Testis (tissue), 2 donors: ENCODE measurements at regions not wholly inside any gene's neighbourhood (a gene's known extent, or its start where the extent isn't known, plus 50 kb on each side); places are given as distances from the start of the nearest gene placed in this dataset.

ENCODE experiments used
- DNase-seq: peaks from one replicate; pipeline ENCODE4 v3.0.0-alpha.2; 2019
- H3K27ac ChIP-seq, 2 donors: fragments of 200-600 bp; sonication (generic); one replicate each; pipeline ENCODE4 v1.5.1; 2019
- H3K27me3 ChIP-seq: fragments of 200-600 bp; sonication (generic); one replicate; pipeline ENCODE4 v1.5.1; 2019
- H3K36me3 ChIP-seq: fragments of 200-600 bp; sonication (generic); one replicate; pipeline ENCODE4 v1.5.1; 2017; ENCODE audit warnings: low read depth; ENCODE audit errors: missing control alignments
- H3K4me1 ChIP-seq: fragments of 200-600 bp; sonication (generic); one replicate; pipeline ENCODE4 v1.5.1; 2019
- H3K4me3 ChIP-seq, 2 donors: fragments of 200-600 bp; sonication (generic); one replicate each; pipeline ENCODE4 v1.5.1; 2017 to 2019
- H3K9me3 ChIP-seq: fragments of 200-600 bp; sonication (generic); one replicate; pipeline ENCODE4 v1.5.1; 2017
- CTCF ChIP-seq, 3 experiments: fragments of 450-650 bp in 2 of 3; fragments of 200-600 bp in 1 of 3; sonication (generic) in 1 of 3; IDR thresholded peaks; one replicate each; pipeline ENCODE4 v1.5.1; 2016 to 2019; ENCODE audit warnings: antibody characterized with exemption in 3 of 3, mild to moderate bottlenecking in 2 of 3, moderate library complexity in 1 of 3
- POLR2A ChIP-seq: fragments of 450-650 bp; IDR thresholded peaks from one replicate; pipeline ENCODE4 v1.6.1; 2017; ENCODE audit warnings: antibody characterized with exemption, mild to moderate bottlenecking, moderate library complexity
- WGBS, 2 donors: methylation state at CpG; one replicate each; pipeline ENCODE4 v1.1.5; 2018; 5-methylcytosine and 5-hydroxymethylcytosine counted together
- intact Hi-C: fragments of 100-400 bp; cut with DNase I; formaldehyde crosslinking; loops from one replicate; pipeline ENCODE4 v1.15.1; 2023; ENCODE audit warnings: low total_unique reads

DNA sequence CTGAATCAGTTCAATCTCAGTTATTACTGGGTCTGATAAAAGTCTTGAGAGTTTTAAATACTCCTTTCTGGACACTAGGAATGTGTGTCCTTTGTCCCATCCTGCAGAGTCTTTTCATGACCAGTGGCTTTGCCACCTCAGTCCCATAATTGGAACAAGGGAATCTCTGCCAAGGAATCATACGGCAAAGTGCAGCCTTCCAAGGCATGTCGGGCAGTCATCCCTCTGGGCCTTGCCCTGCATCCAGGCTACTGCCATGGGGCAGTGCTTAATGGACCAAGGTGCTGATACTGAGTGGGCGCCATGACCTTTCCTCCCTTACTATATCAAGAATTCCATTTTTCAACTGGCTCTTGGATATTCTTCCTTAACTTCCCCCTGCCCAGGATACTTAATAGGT, 195.3 kb downstream of the ZC3H11B start:
- WGBS, 2 donors: 91 to 94% methylated on average over 3 of the region's 3 CpGs
- H3K4me1 ChIP-seq: no peaks in the 10 kb centered on the region
- DNase-seq: no peak
- no peaks in the 10 kb centered on the region for H3K9me3 ChIP-seq
- H3K4me3 ChIP-seq: no peak overlapping the region
- no peaks in the 10 kb centered on the region for H3K27me3 ChIP-seq
- TF ChIP-seq POLR2A (no peak), CTCF (IDR thresholded peaks at IDR 0.05) (no peak)
- no peak overlapping the region for H3K27ac ChIP-seq
- no peaks in the 10 kb centered on the region for H3K36me3 ChIP-seq
- intact Hi-C loops: no loop called here

DNA sequence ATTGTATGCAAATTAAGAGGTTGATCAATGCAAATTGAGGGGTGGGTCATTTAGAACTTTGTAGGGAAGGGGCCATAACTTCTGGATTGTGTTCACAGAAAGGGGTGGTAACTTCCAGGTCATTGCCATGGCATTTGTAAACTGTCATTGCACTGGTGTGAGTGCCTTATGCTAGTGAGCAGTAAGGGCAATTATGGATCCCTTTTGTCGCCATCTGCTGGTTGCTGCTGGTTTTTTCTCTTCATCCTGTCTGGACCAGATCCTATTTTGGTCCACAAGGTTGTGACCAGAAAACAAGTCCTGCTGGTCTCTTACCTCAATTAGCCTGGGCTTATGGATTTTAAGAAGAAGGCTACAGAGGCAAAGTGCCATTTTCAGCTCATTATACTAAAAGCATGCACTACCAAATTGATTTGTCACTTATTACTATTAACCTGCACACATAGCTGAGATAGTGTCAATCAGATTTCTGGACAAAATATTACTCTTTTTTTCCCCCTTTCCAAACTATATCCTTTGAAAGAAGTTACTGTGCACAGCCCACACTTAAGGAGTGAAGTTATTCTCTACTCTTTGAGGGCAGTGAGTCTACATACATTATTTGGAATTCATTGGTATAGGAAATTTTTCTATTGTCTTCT, 196.2 kb downstream of the ZC3H11B start:
- H3K27ac ChIP-seq: no peak overlapping the region
- peak; percentile 80 for DNase-seq
- no peak overlapping the region for H3K4me3 ChIP-seq
- H3K36me3 ChIP-seq: no peaks in the 10 kb centered on the region
- H3K27me3 ChIP-seq: no peaks in the 10 kb centered on the region
- no peaks in the 10 kb centered on the region for H3K4me1 ChIP-seq
- TF ChIP-seq POLR2A: no peak
- peak in 2 of 3 experiments; percentile 56 to 60 for TF ChIP-seq CTCF (IDR thresholded peaks at IDR 0.05)
- 38 to 40% methylated on average over 1 of the region's 1 CpG for whole genome bisulfite sequencing, 2 donors
- H3K9me3 ChIP-seq: no peaks in the 10 kb centered on the region
- intact Hi-C loops: no loop called here

GRCh38 chr1:219415915-219416314, 197.0 kb downstream of the ZC3H11B start:
- Histone ChIP-seq H3K36me3 (no peaks in the 10 kb centered on the region), H3K27ac (no peak overlapping the region), H3K4me1 (no peaks in the 10 kb centered on the region), H3K27me3 (no peaks in the 10 kb centered on the region), H3K4me3 (no peak overlapping the region), H3K9me3 (no peaks in the 10 kb centered on the region)
- intact Hi-C loops: no loop called here
- no peak for DNase-seq
- 95 to 96% methylated on average over 2 of the region's 2 CpGs for WGBS, 2 donors
- no peak for TF ChIP-seq POLR2A
- no peak for TF ChIP-seq CTCF (IDR thresholded peaks at IDR 0.05)

GRCh38 chr1:219415433-219415832, 197.5 kb downstream of the ZC3H11B start:
- TF ChIP-seq POLR2A (no peak), CTCF (IDR thresholded peaks at IDR 0.05) (no peak)
- Histone ChIP-seq H3K9me3 (no peaks in the 10 kb centered on the region), H3K27me3 (no peaks in the 10 kb centered on the region), H3K4me3 (no peak overlapping the region), H3K4me1 (no peaks in the 10 kb centered on the region), H3K36me3 (no peaks in the 10 kb centered on the region), H3K27ac (no peak overlapping the region)
- DNase-seq: no peak
- WGBS, 2 donors: 95 to 97% methylated on average over 2 of the region's 2 CpGs
- intact Hi-C loops: no loop called here

DNA sequence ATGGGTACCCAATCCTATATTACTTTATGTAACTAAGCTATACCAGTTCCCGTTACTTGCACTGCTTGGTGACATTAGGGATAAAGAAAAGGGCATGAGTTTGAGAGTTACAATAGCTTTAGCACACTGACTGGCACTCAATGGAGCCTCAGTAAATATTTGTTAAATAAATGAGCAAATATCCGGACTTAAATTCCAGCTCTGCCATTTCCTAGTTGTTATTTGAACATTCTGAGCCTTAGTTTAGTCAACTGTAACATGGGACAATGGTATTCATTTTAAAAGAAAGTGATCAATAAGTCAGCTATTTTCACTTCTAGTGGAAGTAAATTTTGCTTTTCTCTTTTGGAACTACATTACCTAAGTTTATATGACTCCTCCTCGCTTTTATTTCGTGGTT, 198.7 kb downstream of the ZC3H11B start:
- Histone ChIP-seq H3K4me1 (no peaks in the 10 kb centered on the region), H3K4me3 (no peak overlapping the region), H3K27ac (no peak overlapping the region), H3K36me3 (no peaks in the 10 kb centered on the region), H3K27me3 (no peaks in the 10 kb centered on the region), H3K9me3 (no peaks in the 10 kb centered on the region)
- DNase-seq: no peak
- intact Hi-C loops: no loop called here
- TF ChIP-seq POLR2A: no peak
- TF ChIP-seq CTCF (IDR thresholded peaks at IDR 0.05): no peak
- WGBS, 2 donors: 91 to 95% methylated on average over 4 of the region's 4 CpGs
